ENCODE measurements at regions not wholly inside any gene's neighbourhood (a gene's known extent, or its start where the extent isn't known, plus 50 kb on each side); places are given as distances from the start of the nearest gene placed in this dataset.

DNA sequence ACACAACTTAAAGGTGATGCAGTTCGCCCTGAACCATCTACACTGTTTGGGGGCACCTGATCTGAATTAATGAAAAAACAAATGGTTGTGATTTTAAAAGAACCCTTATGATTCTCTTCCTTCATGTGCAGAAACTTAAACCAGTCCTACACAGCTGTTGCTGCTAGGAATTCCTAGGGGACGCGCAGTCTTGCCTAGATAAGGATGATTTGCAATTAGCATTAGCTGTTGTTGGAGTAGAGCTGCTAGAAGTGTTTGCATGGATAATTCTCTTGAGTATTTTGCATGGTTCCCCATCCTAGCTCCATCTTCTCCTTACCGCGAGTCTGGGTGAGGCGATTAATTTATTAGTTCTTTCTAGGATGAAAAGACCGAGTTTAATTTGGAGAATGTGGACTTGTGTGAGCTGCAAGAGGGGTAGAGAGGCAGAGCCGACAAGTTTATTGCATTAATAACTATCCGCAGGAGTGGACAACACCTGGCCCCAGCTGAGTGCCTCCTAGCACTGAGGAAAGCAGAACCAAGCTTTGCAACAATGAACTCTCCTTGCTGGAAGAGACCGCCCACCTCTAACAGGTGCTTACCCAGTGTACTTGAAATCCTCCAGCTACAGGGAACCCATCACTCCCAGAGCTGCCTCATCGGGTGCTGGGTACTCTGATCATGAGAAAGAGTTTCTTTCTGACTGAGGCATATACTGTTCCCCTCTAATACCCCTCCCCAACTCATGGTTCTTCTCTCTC, 75.0 kb upstream of the WNT7A start:
- no peak for DNase-seq (ENCODE audit: low spot score)

DNA sequence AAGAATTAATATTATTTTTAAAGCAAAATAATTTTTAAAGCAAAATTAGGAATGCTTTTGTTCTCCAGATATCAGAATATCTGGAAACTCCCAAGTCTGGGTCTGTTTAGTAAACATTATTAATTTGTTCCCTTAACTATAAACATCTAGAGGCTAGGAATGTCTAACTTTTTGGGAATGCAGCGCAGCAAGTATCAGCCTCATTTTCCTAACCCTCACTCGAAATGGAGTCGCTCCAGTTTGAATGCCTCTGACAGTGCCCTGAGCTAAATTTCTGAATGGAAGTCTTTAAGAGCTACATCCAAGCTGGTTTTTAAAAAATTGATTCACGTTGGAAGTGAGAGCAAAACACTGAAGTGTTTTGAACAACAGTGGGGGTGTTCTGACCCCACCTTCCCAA, 74.4 kb upstream of the WNT7A start:
- no peak for DNase-seq (ENCODE audit: low spot score)

DNA sequence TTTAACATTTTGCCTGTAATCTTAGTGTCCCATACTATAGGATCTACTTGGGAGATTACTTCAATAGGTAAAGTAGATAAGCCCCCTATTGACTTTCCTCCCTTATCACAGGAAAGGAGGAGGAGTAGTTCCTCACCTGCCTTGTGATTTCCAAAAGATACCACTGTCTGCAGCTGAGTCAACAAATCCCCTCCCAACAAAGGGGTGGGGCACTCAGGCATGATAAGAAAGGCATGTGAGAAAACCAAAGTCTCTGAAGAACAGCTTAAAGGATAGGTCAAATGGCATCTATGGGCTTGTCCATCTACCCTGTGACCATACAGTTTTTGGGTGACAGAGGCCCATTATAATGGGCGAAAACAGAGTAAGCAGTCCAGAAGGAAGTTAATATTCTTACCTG, 71.3 kb upstream of the WNT7A start:
- DNase-seq (ENCODE audit: low spot score), result no peak

DNA sequence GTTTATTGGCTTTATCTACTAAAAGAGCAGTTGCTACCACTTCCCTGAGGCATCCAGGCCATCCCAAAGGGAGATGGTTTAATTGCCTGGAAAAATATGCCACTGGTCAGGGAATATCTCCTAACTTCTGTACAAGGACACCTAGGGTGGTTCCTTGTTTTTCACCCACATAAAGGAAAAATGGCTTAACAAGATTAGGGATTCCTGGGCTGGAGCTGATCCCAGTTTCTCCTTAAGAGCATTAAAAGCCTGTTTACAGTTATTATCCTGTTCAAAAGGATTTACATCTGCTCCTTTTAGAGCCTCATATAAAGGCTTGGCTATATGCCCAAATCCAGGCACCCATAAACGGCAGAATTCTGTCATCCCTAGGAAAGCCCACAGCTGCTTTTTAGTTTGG, 70.2 kb upstream of the WNT7A start:
- no peak for DNase-seq (ENCODE audit: low spot score)

DNA sequence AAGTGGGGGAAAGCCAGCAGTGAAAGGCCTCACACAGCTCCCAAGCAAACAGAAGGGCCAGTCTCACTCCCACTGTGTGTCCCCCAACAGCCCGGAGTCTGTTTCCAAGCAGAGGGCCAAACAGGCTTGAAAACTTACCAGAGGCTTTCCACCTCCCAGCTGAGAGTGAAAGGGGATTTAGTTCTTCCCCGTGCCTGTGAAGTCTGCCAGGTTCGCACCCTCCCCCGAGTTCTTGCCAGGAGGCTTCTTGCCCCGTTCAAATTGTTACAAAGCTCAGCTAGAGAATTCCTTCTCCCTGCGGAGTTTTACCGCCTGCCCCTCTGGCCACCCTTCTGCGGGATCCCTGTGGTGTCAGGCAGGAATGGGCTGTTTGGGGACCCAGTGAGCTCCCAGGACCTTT, 68.0 kb upstream of the WNT7A start:
- DNase-seq (ENCODE audit: low spot score), result no peak

DNA sequence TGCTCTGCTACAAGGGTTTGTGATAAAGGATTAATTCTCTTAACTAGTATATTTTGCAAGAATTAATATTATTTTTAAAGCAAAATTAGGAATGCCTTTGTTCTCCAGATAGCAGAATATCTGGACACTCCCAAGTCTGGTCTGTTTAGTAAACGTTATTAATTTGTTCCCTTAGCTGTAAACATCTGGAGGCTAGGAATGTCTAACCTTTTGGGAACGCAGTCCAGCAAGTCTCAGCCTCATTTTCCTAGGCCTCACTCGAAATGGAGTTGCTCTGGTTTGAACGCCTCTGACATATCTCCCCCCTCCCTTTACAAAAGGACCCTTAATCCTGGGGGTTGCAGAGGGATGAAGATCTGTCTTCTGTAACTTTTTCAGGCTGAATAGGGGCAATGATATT, 59.3 kb upstream of the WNT7A start:
- DNase-seq (ENCODE audit: low spot score), result no peak

DNA sequence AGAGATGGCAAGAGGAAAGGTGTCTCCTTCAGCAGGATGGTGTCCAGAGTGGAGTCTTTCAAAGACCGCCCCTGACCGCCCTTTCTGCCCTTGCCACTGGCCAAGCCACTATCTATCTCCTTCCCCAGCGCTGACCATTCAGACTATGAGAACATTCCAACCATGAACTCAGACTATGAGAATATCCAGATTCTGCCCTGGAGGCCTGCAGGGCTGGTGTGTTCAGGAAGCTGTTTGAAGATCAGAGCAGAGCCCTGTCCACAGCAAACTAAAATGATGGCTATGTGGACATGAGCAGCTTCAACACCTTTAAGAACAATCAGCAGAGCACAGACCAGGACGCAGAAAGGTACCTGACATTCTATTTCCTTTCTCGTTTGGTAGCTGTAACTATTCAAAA, 57.3 kb upstream of the WNT7A start:
- DNase-seq (ENCODE audit: low spot score), result no peak

DNA sequence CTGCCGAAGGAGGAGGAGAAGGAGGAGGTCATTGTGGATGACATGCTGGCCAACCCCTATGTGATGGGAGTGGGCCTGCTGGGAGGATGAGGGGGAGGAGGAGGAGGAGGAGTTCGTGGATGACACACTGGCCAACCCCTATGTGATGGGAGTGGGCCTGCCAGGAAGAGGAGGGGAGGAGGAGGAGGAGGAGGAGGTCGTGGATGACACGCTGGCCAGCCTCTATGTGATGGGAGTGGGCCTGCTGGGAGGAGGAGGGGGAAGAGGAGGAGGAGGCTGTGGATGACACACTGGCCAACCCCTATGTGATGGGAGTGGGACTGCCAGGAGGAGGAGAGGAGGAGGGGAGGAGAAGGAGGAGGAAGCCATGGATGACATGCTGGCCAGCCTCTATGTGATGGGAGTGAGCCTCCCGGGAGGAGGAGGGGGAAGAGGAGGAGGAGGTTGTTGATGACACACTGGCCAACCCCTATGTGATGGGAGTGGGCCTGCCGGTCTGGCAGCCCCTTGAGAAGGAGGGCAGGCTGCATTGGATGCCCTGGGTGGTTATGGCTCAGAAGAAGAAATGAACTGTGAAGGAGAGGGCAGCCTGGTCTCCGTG, 55.7 kb upstream of the WNT7A start:
- DNase-seq (ENCODE audit: low spot score), result no peak

DNA sequence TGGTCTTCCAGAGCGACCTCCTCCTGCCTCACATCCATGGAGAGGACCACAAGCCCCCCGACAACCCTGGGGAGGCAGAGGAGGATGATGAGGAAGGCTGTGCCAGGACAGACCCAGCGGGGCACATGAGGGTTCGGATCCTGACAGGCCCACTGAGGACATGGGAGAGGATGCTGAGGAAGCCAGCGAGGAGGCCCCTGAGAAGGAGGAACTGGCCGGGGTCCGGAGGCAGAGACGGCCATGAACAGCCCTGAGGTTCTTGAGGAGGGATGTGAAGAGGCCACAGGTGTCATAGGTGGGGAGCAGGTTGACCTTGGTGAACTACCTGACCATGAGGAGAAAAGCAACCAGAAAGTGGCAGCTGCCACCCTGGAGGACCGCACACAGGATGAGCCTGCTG, 54.9 kb upstream of the WNT7A start:
- no peak for DNase-seq (ENCODE audit: low spot score)

DNA sequence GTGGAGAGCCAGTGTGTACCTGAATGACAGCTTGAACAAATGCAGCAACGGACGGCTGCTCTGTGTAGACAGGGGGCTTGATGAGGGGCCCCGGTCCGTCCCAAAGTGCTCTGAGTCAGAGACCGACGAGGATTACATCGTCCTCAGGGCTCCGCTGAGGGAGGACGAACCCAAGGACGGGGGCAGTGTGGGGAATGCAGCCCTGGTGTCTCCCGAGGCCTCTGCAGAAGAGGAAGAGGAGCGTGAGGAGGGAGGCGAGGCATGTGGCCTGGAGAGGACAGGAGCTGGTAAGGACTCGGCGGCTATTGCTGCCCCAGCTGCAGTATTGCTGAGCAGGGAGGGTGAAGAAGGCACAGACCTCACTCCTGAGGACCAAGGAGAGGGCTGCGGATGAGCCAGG, 54.4 kb upstream of the WNT7A start:
- DNase-seq (ENCODE audit: low spot score), result no peak

DNA sequence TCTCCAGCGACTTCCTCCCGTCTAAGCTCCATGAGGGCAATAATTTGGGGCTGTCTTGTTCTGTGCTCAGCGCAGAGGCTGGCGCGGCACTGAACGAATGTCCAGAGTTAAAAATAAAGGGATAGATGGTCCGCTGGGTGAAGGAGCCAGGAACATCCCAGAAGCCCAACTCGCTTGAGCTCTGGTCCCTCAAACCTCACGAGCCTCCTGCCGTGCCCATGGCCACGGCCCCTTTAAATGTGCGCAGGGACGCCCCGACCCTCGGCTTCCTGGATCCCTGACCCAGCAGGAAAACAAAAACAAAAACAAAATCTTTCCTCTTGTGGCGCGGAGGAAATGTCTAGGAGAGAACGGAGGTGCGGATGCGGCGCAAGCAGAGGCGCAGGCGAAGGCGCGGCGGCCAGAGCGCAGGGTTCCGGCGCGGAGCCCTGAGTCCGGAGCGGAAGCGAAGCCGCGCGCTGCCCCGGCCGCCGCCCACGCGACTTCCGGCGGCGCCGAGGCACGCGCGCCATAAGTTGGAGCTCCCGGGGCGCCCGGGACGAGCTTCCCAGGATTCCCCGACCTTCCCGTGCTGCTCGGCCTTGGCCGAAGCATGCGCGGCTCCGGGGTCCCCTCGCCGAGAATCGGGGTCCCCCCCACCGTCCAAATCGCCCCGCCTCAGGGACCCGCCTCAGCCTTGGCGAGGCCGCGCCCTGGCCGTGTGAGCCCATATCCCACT, 52.9 kb upstream of the WNT7A start:
- DNase-seq (ENCODE audit: low spot score), result no peak

DNA sequence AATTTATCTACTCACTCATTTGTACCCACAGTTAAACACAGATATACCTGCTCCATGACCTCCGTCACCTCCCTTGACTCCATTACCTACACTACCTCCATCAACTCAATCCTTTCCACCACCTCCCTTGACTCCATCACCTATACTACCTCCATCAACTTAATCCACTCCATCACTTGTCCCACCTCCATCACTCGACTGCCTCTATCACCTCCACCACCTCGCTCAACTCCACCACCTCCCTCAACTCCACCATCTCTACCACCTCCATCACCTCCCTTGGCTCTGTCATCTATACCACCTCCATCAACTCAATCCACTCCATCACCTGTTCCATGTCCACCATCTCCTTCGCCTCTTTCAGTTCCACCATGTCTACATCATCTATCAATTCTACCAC, 51.3 kb upstream of the WNT7A start:
- DNase-seq (ENCODE audit: low spot score), result no peak

Measured in umbilical cord (tissue), 1 donor.